ENCODE measurements at regions not wholly inside any gene's neighbourhood (a gene's known extent, or its start where the extent isn't known, plus 50 kb on each side); places are given as distances from the start of the nearest gene placed in this dataset.
"Not testable (repeated sequence)": the region's sequence is repeated elsewhere in the genome, so short reads cannot be mapped to it uniquely, and the experiment has no call there.

DNA sequence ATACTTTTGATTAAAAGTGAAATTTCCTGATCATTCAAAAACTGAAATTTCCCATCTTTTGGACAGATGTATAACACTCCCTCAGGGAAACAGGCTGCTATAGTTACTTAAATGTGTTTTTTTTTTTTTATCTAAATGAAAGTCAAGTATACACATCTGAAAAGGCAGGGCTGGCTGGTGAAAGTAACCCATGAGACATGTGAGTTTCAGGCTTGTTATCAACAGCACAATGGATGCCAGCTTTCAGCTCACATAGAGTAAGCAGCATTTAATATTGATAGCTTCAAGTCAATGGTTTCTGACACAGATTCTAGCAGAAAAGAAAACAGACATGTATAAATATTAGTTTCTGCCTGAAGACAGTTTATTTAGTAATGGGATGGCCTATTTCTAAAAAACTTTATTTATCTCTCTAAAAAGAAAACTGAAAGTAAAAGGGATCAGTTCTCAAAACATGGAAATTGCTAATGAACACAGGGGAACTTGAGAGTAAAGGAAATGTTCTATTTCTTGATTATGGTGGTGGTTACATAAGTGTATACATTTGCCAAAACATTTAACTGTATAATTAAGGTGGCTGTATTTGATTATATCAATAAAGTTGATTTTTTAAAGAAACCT is 89.7 kb upstream of the CMC1 start:
- no peak for DNase-seq (ENCODE audit: low read depth)
- no peak overlapping the region for H3K4me3 ChIP-seq (replicated peaks; ENCODE audit: low read depth, low read length)
- TF ChIP-seq, protein P1, sequence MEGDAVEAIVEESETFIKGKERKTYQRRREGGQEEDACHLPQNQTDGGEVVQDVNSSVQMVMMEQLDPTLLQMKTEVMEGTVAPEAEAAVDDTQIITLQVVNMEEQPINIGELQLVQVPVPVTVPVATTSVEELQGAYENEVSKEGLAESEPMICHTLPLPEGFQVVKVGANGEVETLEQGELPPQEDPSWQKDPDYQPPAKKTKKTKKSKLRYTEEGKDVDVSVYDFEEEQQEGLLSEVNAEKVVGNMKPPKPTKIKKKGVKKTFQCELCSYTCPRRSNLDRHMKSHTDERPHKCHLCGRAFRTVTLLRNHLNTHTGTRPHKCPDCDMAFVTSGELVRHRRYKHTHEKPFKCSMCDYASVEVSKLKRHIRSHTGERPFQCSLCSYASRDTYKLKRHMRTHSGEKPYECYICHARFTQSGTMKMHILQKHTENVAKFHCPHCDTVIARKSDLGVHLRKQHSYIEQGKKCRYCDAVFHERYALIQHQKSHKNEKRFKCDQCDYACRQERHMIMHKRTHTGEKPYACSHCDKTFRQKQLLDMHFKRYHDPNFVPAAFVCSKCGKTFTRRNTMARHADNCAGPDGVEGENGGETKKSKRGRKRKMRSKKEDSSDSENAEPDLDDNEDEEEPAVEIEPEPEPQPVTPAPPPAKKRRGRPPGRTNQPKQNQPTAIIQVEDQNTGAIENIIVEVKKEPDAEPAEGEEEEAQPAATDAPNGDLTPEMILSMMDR (IDR thresholded peaks at IDR 0.05; ENCODE audit: low read length, missing control alignments): no peak

DNA sequence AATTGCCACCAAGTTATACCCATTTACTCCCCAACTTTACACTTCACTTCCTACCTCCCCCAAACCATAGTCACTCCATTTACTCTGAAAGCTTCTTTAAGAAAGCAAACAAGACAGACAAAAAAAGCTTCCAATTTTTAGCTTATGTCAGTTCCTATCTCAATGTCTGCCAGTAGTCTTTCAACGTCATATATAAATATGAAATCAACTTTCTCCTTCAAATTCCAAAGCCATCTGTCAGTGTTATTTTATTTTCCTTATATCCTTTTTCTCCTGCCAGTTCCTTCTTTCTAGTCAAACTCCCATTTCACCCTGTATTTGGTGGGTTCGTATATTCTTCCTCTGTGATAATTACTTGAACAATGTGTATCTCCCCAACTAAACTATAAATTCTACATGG is 85.8 kb upstream of the CMC1 start:
- no peak for DNase-seq (ENCODE audit: low read depth)
- H3K4me3 ChIP-seq (replicated peaks; ENCODE audit: low read depth, low read length): no peak overlapping the region

DNA sequence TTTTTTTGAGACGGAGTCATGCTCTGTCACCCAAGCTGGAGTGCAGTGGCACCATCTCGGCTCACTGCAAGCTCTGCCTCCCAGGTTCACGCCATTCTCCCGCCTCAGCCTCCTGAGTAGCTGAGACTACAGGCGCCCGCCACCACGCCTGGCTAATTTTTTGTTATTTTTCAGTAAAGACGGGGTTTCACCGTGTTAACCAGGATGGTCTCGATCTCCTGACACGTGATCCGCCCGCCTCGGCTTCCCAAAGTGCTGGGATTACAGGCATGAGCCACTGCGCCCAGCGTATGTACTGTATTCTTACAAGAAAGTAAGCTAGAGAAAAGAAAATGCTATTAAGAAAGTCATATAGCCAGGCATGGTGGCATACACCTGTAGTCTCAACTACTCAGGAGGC is 84.8 kb upstream of the CMC1 start:
- not testable (repeated sequence) for DNase-seq (ENCODE audit: low read depth); H3K4me3 ChIP-seq (replicated peaks; ENCODE audit: low read depth, low read length)

More for the DNA sequence above, 85.8 kb upstream of the CMC1 start:
- TF ChIP-seq, protein P1 (IDR thresholded peaks at IDR 0.05; ENCODE audit: low read length, missing control alignments): no peak

DNA sequence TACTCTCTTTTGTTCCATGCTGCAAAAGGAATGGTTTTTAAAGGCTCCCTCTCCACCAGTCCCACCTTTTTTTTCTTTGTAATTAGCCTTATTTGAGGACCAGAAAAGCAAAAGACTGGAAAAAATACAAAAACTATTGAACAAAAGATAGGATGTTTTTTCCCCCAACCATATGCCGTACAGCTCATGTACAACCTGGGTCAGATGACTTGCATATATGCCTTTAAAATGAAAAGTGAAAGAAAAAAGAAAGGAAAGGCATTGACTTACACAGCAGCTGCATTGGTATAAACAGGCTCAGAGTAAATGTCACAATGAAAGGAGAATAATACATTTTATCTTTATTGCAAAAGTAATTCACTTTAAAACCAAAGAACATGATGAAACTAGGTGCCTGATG is 69.5 kb upstream of the CMC1 start:
- no peak overlapping the region for H3K4me3 ChIP-seq (replicated peaks; ENCODE audit: low read depth, low read length)
- TF ChIP-seq, protein P1 (IDR thresholded peaks at IDR 0.05; ENCODE audit: low read length, missing control alignments): no peak
- DNase-seq (ENCODE audit: low read depth): no peak

DNA sequence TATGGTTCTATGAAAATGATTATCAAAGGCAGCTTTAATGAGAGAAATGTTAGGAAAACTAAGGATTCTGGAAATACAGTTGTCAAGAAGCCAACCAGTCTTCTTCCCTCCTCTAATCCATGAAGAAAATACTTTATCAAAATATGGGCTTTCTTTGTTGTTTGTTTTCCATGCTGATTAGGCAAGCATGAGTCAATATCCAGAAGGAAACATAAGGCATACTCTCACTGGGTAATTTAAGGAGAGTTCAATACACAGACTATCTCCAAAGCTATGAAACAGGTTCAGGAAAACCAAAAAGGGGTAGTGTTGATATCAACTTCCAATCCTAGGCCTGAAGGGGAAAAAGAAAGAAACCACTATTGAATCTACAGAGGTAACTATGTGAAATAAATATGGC is 68.7 kb upstream of the CMC1 start:
- DNase-seq (ENCODE audit: low read depth): no peak
- no peak overlapping the region for H3K4me3 ChIP-seq (replicated peaks; ENCODE audit: low read depth, low read length)
- TF ChIP-seq, protein P1 (IDR thresholded peaks at IDR 0.05; ENCODE audit: low read length, missing control alignments): no peak

DNA sequence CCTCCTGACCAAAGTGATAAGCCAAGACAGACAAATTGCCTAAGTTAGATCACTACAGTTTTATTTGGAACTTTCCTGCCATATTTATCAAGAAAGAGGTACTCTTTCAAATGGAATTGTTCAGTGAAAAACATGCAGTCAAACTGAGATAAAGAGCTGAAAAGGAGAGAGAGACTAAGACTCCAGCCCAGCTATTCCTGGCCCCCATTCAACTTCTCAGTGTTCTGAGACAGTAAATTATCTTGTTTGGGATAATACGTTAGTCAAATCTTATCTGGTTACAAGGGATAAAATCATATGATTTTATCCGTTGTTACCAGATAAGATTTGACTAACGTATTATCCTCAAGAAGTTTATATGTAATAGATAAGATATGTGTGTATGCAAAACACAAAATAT is 67.6 kb upstream of the CMC1 start:
- DNase-seq (ENCODE audit: low read depth): peak; percentile 29
- TF ChIP-seq, protein P1 (IDR thresholded peaks at IDR 0.05; ENCODE audit: low read length, missing control alignments): no peak
- H3K4me3 ChIP-seq (replicated peaks; ENCODE audit: low read depth, low read length): no peak overlapping the region

DNA sequence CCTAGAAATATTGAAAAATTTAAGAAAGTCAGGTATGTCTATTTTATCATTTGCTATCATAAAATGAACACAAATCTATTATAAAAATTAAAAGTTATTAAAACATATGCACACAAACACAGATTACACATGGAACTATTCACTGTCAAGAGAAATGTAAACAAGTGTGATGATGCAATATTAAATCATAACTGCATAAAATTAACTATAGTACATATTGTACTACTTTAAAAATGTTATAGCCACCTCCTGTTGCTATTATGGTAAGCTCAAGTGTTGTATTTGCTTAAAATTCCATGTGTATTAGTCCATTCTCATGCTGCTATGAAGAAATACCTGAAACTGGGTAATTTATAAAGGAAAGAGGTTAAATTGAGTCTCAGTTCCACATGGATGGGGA is 54.7 kb upstream of the CMC1 start:
- DNase-seq (ENCODE audit: low read depth): no peak
- no peak overlapping the region for H3K4me3 ChIP-seq (replicated peaks; ENCODE audit: low read depth, low read length)

More for the DNA sequence above, 54.7 kb upstream of the CMC1 start:
- TF ChIP-seq, protein P1 (IDR thresholded peaks at IDR 0.05; ENCODE audit: low read length, missing control alignments): no peak

Measured in fibroblast of pulmonary artery (primary cell).